ENCODE measurements at regions not wholly inside any gene's neighbourhood (a gene's known extent, or its start where the extent isn't known, plus 50 kb on each side); places are given as distances from the start of the nearest gene placed in this dataset.

- Mint-ChIP-seq H3K4me1 (peaks cover 27 to 28% of the 10 kb centered on the region in 2 experiments), H3K4me3 (no peak overlapping the region), H3K9me3 (no peaks in the 10 kb centered on the region), H3K27ac (peak overlapping the region in 2 of 3 experiments; percentile 51 to 59; a peak in 2 of 7 replicates), H3K27me3 (ENCODE audit: low read depth) (peaks cover 4% of the 10 kb centered on the region), H3K36me3 (ENCODE audit: insufficient read depth in 1 of 3, low read depth in 3 of 3) (peaks cover 0 to 24% (median 22%) of the 10 kb centered on the region in 3 experiments; a peak in 5 of 7 replicates)
- Histone ChIP-seq H3K79me1 (ENCODE audit: insufficient read depth, low read depth, low read length, poor library complexity, severe bottlenecking) (peaks cover 15% of the 10 kb centered on the region), H3T11ph (ENCODE audit: low read length) (no peak overlapping the region), H3K4me1 (ENCODE audit: insufficient read depth, low read length) (no peaks in the 10 kb centered on the region; the same call in 1 of the 2 replicates), H2BK15ac (ENCODE audit: low read depth, low read length) (no peak overlapping the region), H2AFZ (ENCODE audit: low read length) (no peak overlapping the region), H2BK120ac (ENCODE audit: low read depth, low read length, poor library complexity, severe bottlenecking) (no peak overlapping the region), H2AK5ac (ENCODE audit: insufficient read length, low read length) (no peak overlapping the region), H3K4ac (ENCODE audit: low read depth, low read length) (no peak overlapping the region), H4K5ac (ENCODE audit: insufficient read length, low read depth, low read length) (no peak overlapping the region), H4K8ac (replicated peaks; ENCODE audit: insufficient read length, low read depth, low read length) (no peak overlapping the region), H3K9me3 (ENCODE audit: control insufficient read depth, low read depth, low read length) (no peaks in the 10 kb centered on the region), H3K4me2 (ENCODE audit: insufficient read depth, insufficient read length, low read length) (no peak overlapping the region), H3K27me3 (ENCODE audit: insufficient read depth, low read length) (no peaks in the 10 kb centered on the region), H3K23me2 (ENCODE audit: insufficient read length, low read depth, low read length, poor library complexity, severe bottlenecking) (no peaks in the 10 kb centered on the region), H4K91ac (ENCODE audit: insufficient read length, low read depth, low read length) (no peak overlapping the region), H4K20me1 (ENCODE audit: control insufficient read depth, insufficient read depth, insufficient read length) (no peaks in the 10 kb centered on the region), H2BK12ac (ENCODE audit: insufficient read length, low read depth, low read length) (no peak overlapping the region), H3K23ac (ENCODE audit: insufficient read length, low read depth, low read length) (no peak overlapping the region), H3K18ac (ENCODE audit: insufficient read length, low read depth, low read length) (no peak overlapping the region), H3K79me2 (ENCODE audit: insufficient read depth, low read length) (peaks cover 28% of the 10 kb centered on the region; the same call in 1 of the 2 replicates), H3K14ac (ENCODE audit: insufficient read depth, low read length) (no peak overlapping the region), H3K27ac (ENCODE audit: insufficient read length, low read depth, low read length) (no peak overlapping the region), H3K9ac (ENCODE audit: extremely low read depth, insufficient read length, low read length) (no peak overlapping the region), H2BK5ac (ENCODE audit: insufficient read length, low read length) (no peak overlapping the region), H3K56ac (ENCODE audit: insufficient read length, low read depth, low read length) (no peak overlapping the region), H2BK20ac (ENCODE audit: low read depth, low read length, poor library complexity, severe bottlenecking) (no peak overlapping the region)
- no peak for TF ChIP-seq CTCF (conservative IDR thresholded peaks at IDR 0.05)
- DNase-seq, result no peak
- WGBS (ENCODE audit: extremely low coverage, insufficient read length, low lambda C conversion rate), result no CpG with 5 or more reads among the region's 7 CpGs
These were observed 72.7 kb downstream of the NCOR2 start for GRCh38 chr12:124494751-124495129.

All from H9 (cell line).